ENCODE measurements at regions not wholly inside any gene's neighbourhood (a gene's known extent, or its start where the extent isn't known, plus 50 kb on each side); places are given as distances from the start of the nearest gene placed in this dataset.
A peak's percentile ranks its signal among the peaks of the same experiment; 100 is the strongest.

- TF ChIP-seq REST (IDR thresholded peaks at IDR 0.05; ENCODE audit: low read depth, low read length) (peak; percentile 21; the same call in 1 of the 2 replicates), MAX (IDR thresholded peaks at IDR 0.05; ENCODE audit: low read depth) (peak; percentile 32; the same call in 1 of the 2 replicates), POLR2AphosphoS5 (IDR thresholded peaks at IDR 0.05; ENCODE audit: low read depth, low read length) (peak; percentile 82), EP300 (IDR thresholded peaks at IDR 0.05; ENCODE audit: borderline replicate concordance in 1 of 2, low read depth in 1 of 2, low read length in 1 of 2) (peak; percentile 63 to 96), RAD21 (IDR thresholded peaks at IDR 0.05; ENCODE audit: low read length) (peak; percentile 7; the same call in 1 of the 2 replicates)
Observed at GRCh38 chr2:160666154-160667060, 172.8 kb upstream of the RBMS1 start (continued).

GRCh38 chr2:160667811-160668210, 174.2 kb upstream of the RBMS1 start:
- Histone ChIP-seq H3K27me3 (ENCODE audit: insufficient read depth) (no peaks in the 10 kb centered on the region), H3K27ac (ENCODE audit: low read depth in 2 of 2, low read length in 1 of 2) (peak overlapping the region; percentile 89 to 98; a peak in 2 of 4 replicates), H4K20me1 (ENCODE audit: insufficient read depth) (no peaks in the 10 kb centered on the region), H3K36me3 (replicated peaks in 1 of 2; ENCODE audit: control insufficient read depth in 1 of 2, insufficient read depth in 2 of 2, low read length in 1 of 2) (no peaks in the 10 kb centered on the region), H3K4me3 (ENCODE audit: low read depth in 2 of 2, low read length in 1 of 2) (no peak overlapping the region), H3K9me3 (no peaks in the 10 kb centered on the region), H3K9ac (no peak overlapping the region), H3K4me1 (ENCODE audit: control insufficient read depth in 1 of 2, insufficient read depth in 2 of 2, low read depth in 1 of 2, low read length in 1 of 2) (peaks cover 8 to 16% of the 10 kb centered on the region in 2 experiments; a peak in 3 of 4 replicates), H3K9me2 (no peaks in the 10 kb centered on the region), H2AFZ (ENCODE audit: low read depth) (peak overlapping the region; percentile 65; the same call in 1 of the 2 replicates), H3K79me2 (ENCODE audit: insufficient read depth) (no peaks in the 10 kb centered on the region), H3F3A (replicated peaks; ENCODE audit: insufficient read depth) (peaks cover 13% of the 10 kb centered on the region), H3K4me2 (no peak overlapping the region)
- ChIA-PET POLR2A (no interaction called here), CTCF (no interaction called here)
- TF ChIP-seq NRF1 (IDR thresholded peaks at IDR 0.05; ENCODE audit: low read depth, low read length) (no peak), SIN3A (IDR thresholded peaks at IDR 0.05; ENCODE audit: borderline replicate concordance, low read depth, low read length) (no peak), REST (IDR thresholded peaks at IDR 0.05; ENCODE audit: low read depth, low read length) (no peak), EZH2phosphoT487 (IDR thresholded peaks at IDR 0.05; ENCODE audit: borderline replicate concordance, low read depth) (no peak), MEF2A (IDR thresholded peaks at IDR 0.05; ENCODE audit: borderline replicate concordance, low read depth) (no peak), FOSL2 (IDR thresholded peaks at IDR 0.05; ENCODE audit: borderline replicate concordance, low read depth) (no peak), RFX5 (IDR thresholded peaks at IDR 0.05; ENCODE audit: low read length) (no peak)
- DNase-seq, result no peak

All from SK-N-SH (cell line).